Lower lobe of right lung (tissue), 2 donors: ENCODE measurements at regions not wholly inside any gene's neighbourhood (a gene's known extent, or its start where the extent isn't known, plus 50 kb on each side); places are given as distances from the start of the nearest gene placed in this dataset.
"Not testable (repeated sequence)": the region's sequence is repeated elsewhere in the genome, so short reads cannot be mapped to it uniquely, and the experiment has no call there.

ENCODE experiments used
- ATAC-seq, 2 donors: fragments of 200-7000 bp; cut with Tn5 transposase; one replicate each; pipeline ENCODE4 v1.9.1; 2020 to 2022; ENCODE audit warnings: mild to moderate bottlenecking in 2 of 2, moderate library complexity in 2 of 2
- DNase-seq: peaks from one replicate; pipeline ENCODE4 v3.0.0-alpha.2; 2020
- H3K27ac ChIP-seq: fragments of 200-600 bp; one replicate; pipeline ENCODE4 v1.8.0; 2022
- H3K27me3 ChIP-seq: fragments of 200-600 bp; one replicate; pipeline ENCODE4 v1.8.0; 2022; ENCODE audit warnings: low read depth
- H3K36me3 ChIP-seq: fragments of 200-600 bp; one replicate; pipeline ENCODE4 v1.8.0; 2022; ENCODE audit warnings: mild to moderate bottlenecking
- H3K4me1 ChIP-seq: fragments of 200-600 bp; one replicate; pipeline ENCODE4 v1.8.0; 2022
- H3K4me3 ChIP-seq: fragments of 200-600 bp; one replicate; pipeline ENCODE4 v1.8.0; 2022; ENCODE audit warnings: mild to moderate bottlenecking
- H3K9me3 ChIP-seq: fragments of 200-600 bp; one replicate; pipeline ENCODE4 v1.8.0; 2022
- CTCF ChIP-seq: fragments of 200-600 bp; IDR thresholded peaks from one replicate; pipeline ENCODE4 v1.8.0; 2022; ENCODE audit warnings: antibody characterized with exemption, mild to moderate bottlenecking
- intact Hi-C: fragments of 100-400 bp; cut with DNase I; formaldehyde crosslinking; loops from one replicate; pipeline ENCODE4 v1.11.0; 2022
- donor health status: DM: no; HTN: yes; CAD: no; lungs with severe emphysema.

GRCh38 chr11:100409267-100409666 lies 277.8 kb upstream of the ARHGAP42 start:
- H3K4me1 ChIP-seq, H3K27ac ChIP-seq, H3K4me3 ChIP-seq, ATAC-seq, H3K9me3 ChIP-seq, intact Hi-C loops, H3K27me3 ChIP-seq, H3K36me3 ChIP-seq, DNase-seq: not testable (repeated sequence)

GRCh38 chr11:100419518-100419917 lies 267.6 kb upstream of the ARHGAP42 start:
- no peaks in the 10 kb centered on the region for H3K36me3 ChIP-seq
- no peak overlapping the region for H3K4me3 ChIP-seq
- no peaks in the 10 kb centered on the region for H3K4me1 ChIP-seq
- intact Hi-C loops = no loop called here
- no peaks in the 10 kb centered on the region for H3K27me3 ChIP-seq
- no peak for TF ChIP-seq CTCF
- no peak for ATAC-seq
- H3K27ac ChIP-seq = no peak overlapping the region
- H3K9me3 ChIP-seq = peaks cover 19% of the 10 kb centered on the region
- DNase-seq = no peak

- no peak for TF ChIP-seq CTCF
- H3K9me3 ChIP-seq = no peaks in the 10 kb centered on the region
- intact Hi-C loops = no loop called here
- H3K27ac ChIP-seq = no peak overlapping the region
- no peak overlapping the region for H3K4me3 ChIP-seq
- ATAC-seq = no peak
- H3K27me3 ChIP-seq = no peaks in the 10 kb centered on the region
- H3K36me3 ChIP-seq = no peaks in the 10 kb centered on the region
- H3K4me1 ChIP-seq = no peaks in the 10 kb centered on the region
- no peak for DNase-seq
Observed at GRCh38 chr11:100434821-100435641, 252.1 kb upstream of the ARHGAP42 start.

GRCh38 chr11:100438376-100438775 lies 248.7 kb upstream of the ARHGAP42 start:
- ATAC-seq (peak; percentile 79 to 90), DNase-seq (no peak)

GRCh38 chr11:100441086-100441485 lies 246.0 kb upstream of the ARHGAP42 start:
- TF ChIP-seq CTCF = no peak
- no peak for ATAC-seq
- intact Hi-C loops = no loop called here
- no peak overlapping the region for H3K4me3 ChIP-seq
- no peaks in the 10 kb centered on the region for H3K27me3 ChIP-seq
- no peak for DNase-seq
- H3K27ac ChIP-seq = no peak overlapping the region
- peaks cover 6% of the 10 kb centered on the region for H3K4me1 ChIP-seq
- no peaks in the 10 kb centered on the region for H3K9me3 ChIP-seq
- H3K36me3 ChIP-seq = no peaks in the 10 kb centered on the region

More at GRCh38 chr11:100438376-100438775, 248.7 kb upstream of the ARHGAP42 start:
- no peak for TF ChIP-seq CTCF
- Histone ChIP-seq H3K4me3 (no peak overlapping the region), H3K27ac (no peak overlapping the region), H3K27me3 (no peaks in the 10 kb centered on the region), H3K4me1 (no peaks in the 10 kb centered on the region), H3K36me3 (no peaks in the 10 kb centered on the region), H3K9me3 (no peaks in the 10 kb centered on the region)
- intact Hi-C loops = no loop called here

GRCh38 chr11:100442017-100442416 lies 245.1 kb upstream of the ARHGAP42 start:
- no peak for DNase-seq
- Histone ChIP-seq H3K36me3 (no peaks in the 10 kb centered on the region), H3K4me3 (no peak overlapping the region), H3K4me1 (peaks cover 6% of the 10 kb centered on the region), H3K27ac (no peak overlapping the region), H3K27me3 (no peaks in the 10 kb centered on the region), H3K9me3 (no peaks in the 10 kb centered on the region)
- intact Hi-C loops = no loop called here
- ATAC-seq = peak; percentile 15 to 21
- TF ChIP-seq CTCF = no peak
